GM12878 (cell line): ENCODE measurements at regions not wholly inside any gene's neighbourhood (a gene's known extent, or its start where the extent isn't known, plus 50 kb on each side); places are given as distances from the start of the nearest gene placed in this dataset.

Source experiments
- ATAC-seq: fragments of 200-7000 bp; cut with Tn5 transposase; 3 replicates; pipeline ENCODE4 v1.9.1; 2020; ENCODE audit warnings: mild to moderate bottlenecking, moderate library complexity
- BruUV-seq: library from RNA; stranded (reverse); fragments of 400-500 nt; replicated peaks from 2 replicates; lab custom pipeline; 2021; lab: Mats Ljungman, UMichigan
- CTCF ChIA-PET: fragments of 300-600 bp; sonication (Branson Sonifier 250); formaldehyde crosslinking; extraction: SDS; loops from one replicate; lab custom pipeline; 2021; ENCODE audit warnings: inconsistent platforms; lab: Yijun Ruan, JAX
- POLR2A ChIA-PET: fragments of 350-600 bp; formaldehyde crosslinking; extraction: SDS; loops from one replicate; lab custom pipeline; 2021; ENCODE audit warnings: inconsistent platforms; lab: Charles Lee
- RAD21 ChIA-PET: fragments of 300-600 bp; sonication (Branson Sonifier 250); formaldehyde crosslinking; loops from one replicate; lab custom pipeline; 2023; ENCODE audit warnings: antibody characterized with exemption; ENCODE audit not compliant: unreplicated experiment; lab: Charles Lee
- SMC1A ChIA-PET: fragments of 300-600 bp; sonication (Branson Sonifier 250); formaldehyde crosslinking; loops from one replicate; lab custom pipeline; 2023; ENCODE audit not compliant: unreplicated experiment, uncharacterized antibody; lab: Charles Lee
- DNase-seq: peaks from one replicate; pipeline ENCODE4 v3.0.0-alpha.2; 2011; ENCODE audit warnings: low read depth, low spot score
- FAIRE-seq: peaks from 3 replicates; lab custom pipeline; 2011; peaks lifted over from hg19 to GRCh38; lab: Jason Lieb, UNC
- H2AFZ ChIP-seq: 2 replicates; pipeline ENCODE4 v1.6.0; 2011; ENCODE audit warnings: low read depth, low read length, control low read depth; ENCODE audit not compliant: control insufficient read depth
- H3K27ac ChIP-seq: 2 replicates; pipeline ENCODE4 v1.5.1; 2011; ENCODE audit warnings: control low read depth; ENCODE audit not compliant: control insufficient read depth, insufficient read depth
- H3K27me3 ChIP-seq, 2 experiments: replicated peaks in 1 of 2; 2 replicates each; pipeline versions ENCODE4 v1.6.0 to v1.6.1; 2011; ENCODE audit warnings: low read length in 1 of 2; ENCODE audit not compliant: control insufficient read depth in 2 of 2, insufficient read depth in 2 of 2
- H3K36me3 ChIP-seq, 2 experiments: 2 replicates each; pipeline ENCODE4 v1.5.1; 2011; ENCODE audit warnings: low read length in 1 of 2; ENCODE audit not compliant: control insufficient read depth in 2 of 2, insufficient read depth in 2 of 2
- H3K4me1 ChIP-seq: 2 replicates; pipeline ENCODE4 v1.6.1; 2011; ENCODE audit warnings: mild to moderate bottlenecking, low read length, moderate library complexity, mixed read lengths; ENCODE audit not compliant: control insufficient read depth, insufficient read depth
- H3K4me2 ChIP-seq: 2 replicates; pipeline ENCODE4 v1.6.0; 2011; ENCODE audit warnings: control low read depth; ENCODE audit not compliant: control insufficient read depth, insufficient read depth
- H3K4me3 ChIP-seq: fragments of 200-600 bp; sonication (generic); 2 replicates; pipeline ENCODE4 v1.5.1; 2016
- H3K79me2 ChIP-seq: 2 replicates; pipeline ENCODE4 v1.6.0; 2011; ENCODE audit warnings: low read length; ENCODE audit not compliant: control insufficient read depth, insufficient read depth
- H3K9ac ChIP-seq: 2 replicates; pipeline ENCODE4 v1.8.0; 2011; ENCODE audit warnings: low read length, control low read depth, mixed read lengths; ENCODE audit not compliant: control insufficient read depth, insufficient read depth
- H3K9me3 ChIP-seq: replicated peaks from 3 replicates; pipeline ENCODE4 v1.5.1; 2011; ENCODE audit warnings: mild to moderate bottlenecking, low read length; ENCODE audit not compliant: control insufficient read depth, insufficient read depth
- H4K20me1 ChIP-seq: 2 replicates; pipeline ENCODE4 v1.6.0; 2011; ENCODE audit not compliant: control insufficient read depth, insufficient read depth
- BACH1 ChIP-seq: fragments of 450-650 bp; IDR thresholded peaks from 2 replicates; pipeline ENCODE4 v1.6.1; 2017; ENCODE audit warnings: mild to moderate bottlenecking, borderline replicate concordance
- GATAD2B ChIP-seq: fragments of 450-650 bp; conservative IDR thresholded peaks from 2 replicates; pipeline ENCODE4 v1.6.1; 2017; ENCODE audit warnings: low read depth, mild to moderate bottlenecking, moderate library complexity
- HCFC1 ChIP-seq: fragments of 150-350 bp; IDR thresholded peaks from 2 replicates; pipeline ENCODE4 v1.6.1; 2014; ENCODE audit warnings: low read length
- HDAC2 ChIP-seq: fragments of 200-600 bp; sonication (generic); IDR thresholded peaks from 2 replicates; pipeline ENCODE4 v1.6.1; 2017
- MTA2 ChIP-seq: fragments of 450-650 bp; IDR thresholded peaks from 2 replicates; pipeline ENCODE4 v1.6.1; 2016; ENCODE audit warnings: low read depth, mild to moderate bottlenecking, moderate library complexity
- NFXL1 ChIP-seq: fragments of 450-650 bp; IDR thresholded peaks from 2 replicates; pipeline ENCODE4 v1.6.1; 2017; ENCODE audit warnings: antibody characterized with exemption, mild to moderate bottlenecking, borderline replicate concordance
- NFYA ChIP-seq: IDR thresholded peaks from 2 replicates; pipeline ENCODE4 v1.6.1; 2011; ENCODE audit warnings: low read depth, mild to moderate bottlenecking, low read length, improper control_type of control experiment, borderline replicate concordance
- PAX8 ChIP-seq: fragments of 450-650 bp; IDR thresholded peaks from 2 replicates; pipeline ENCODE4 v1.6.1; 2017; ENCODE audit warnings: mild to moderate bottlenecking, moderate library complexity
- POU2F2 ChIP-seq: IDR thresholded peaks from 3 replicates; pipeline ENCODE4 v1.6.1; 2011; ENCODE audit warnings: low read depth, mild to moderate bottlenecking, low read length, borderline replicate concordance
- SIN3A ChIP-seq: IDR thresholded peaks from 2 replicates; pipeline ENCODE4 v1.6.1; 2012; ENCODE audit warnings: low read depth, low read length, improper control_type of control experiment
- TARDBP ChIP-seq: IDR thresholded peaks from 2 replicates; pipeline ENCODE4 v1.6.1; 2016; ENCODE audit warnings: borderline replicate concordance
- TCF3 ChIP-seq: IDR thresholded peaks from 2 replicates; pipeline ENCODE4 v1.6.1; 2012; ENCODE audit warnings: low read depth, mild to moderate bottlenecking, low read length, borderline replicate concordance; ENCODE audit not compliant: insufficient read depth
- YY1 ChIP-seq: IDR thresholded peaks from 2 replicates; pipeline ENCODE4 v1.6.1; 2011; ENCODE audit warnings: low read depth, mild to moderate bottlenecking, low read length
- ZSCAN29 ChIP-seq: fragments of 450-650 bp; IDR thresholded peaks from 2 replicates; pipeline ENCODE4 v1.6.1; 2017; ENCODE audit warnings: mild to moderate bottlenecking, moderate library complexity
- WGBS: methylation state at CpG from one replicate; pipeline ENCODE4 v1.1.6; 2016; ENCODE audit warnings: low lambda C conversion rate; ENCODE audit not compliant: insufficient replicate concordance, insufficient coverage; ENCODE audit errors: missing lambda C conversion rate; 5-methylcytosine and 5-hydroxymethylcytosine counted together
- in situ Hi-C: fragments of 300-500 bp; cut with MboI; formaldehyde crosslinking; loops from 9 replicates; pipeline ENCODE4 v1.14.3; 2018; ENCODE audit warnings: mixed read lengths
- intact Hi-C: fragments of 100-400 bp; cut with micrococcal nuclease; formaldehyde crosslinking; loops from one replicate; pipeline ENCODE4 v1.14.2; 2022; ENCODE audit not compliant: unreplicated experiment
- TF ChIP-seq, protein P1 (sequence below): fragments of 450-650 bp; IDR thresholded peaks from 2 replicates; pipeline ENCODE4 v1.6.1; 2016; ENCODE audit warnings: mild to moderate bottlenecking
- TF ChIP-seq, protein P2 (sequence below): fragments of 450-650 bp; IDR thresholded peaks from 2 replicates; pipeline ENCODE4 v1.6.1; 2018; ENCODE audit warnings: borderline replicate concordance, mild to moderate bottlenecking; ENCODE audit not compliant: partially characterized antibody
- TF ChIP-seq, protein P3 (sequence below): IDR thresholded peaks from 2 replicates; pipeline ENCODE4 v1.6.1; 2011; ENCODE audit warnings: low read depth, mild to moderate bottlenecking, low read length, moderate library complexity, borderline replicate concordance; ENCODE audit errors: extremely low read depth

DNA sequence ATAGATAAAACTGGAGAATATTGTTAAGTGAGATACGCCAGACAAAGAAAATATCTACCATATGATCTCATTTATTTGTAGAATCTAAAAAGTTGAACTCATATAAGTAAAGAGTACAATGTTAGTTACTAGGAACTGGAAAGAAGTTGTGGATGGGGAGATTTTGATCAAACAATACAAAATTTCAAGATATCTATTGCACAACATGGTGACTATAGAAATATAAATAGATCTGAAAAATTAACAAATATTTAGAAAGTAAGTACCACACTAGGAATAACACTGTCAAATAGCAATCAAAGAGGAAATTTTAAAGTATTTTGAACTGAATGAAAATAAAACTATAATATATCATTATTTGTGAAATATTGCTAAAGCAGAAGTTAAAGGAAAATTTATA lies 437.2 kb downstream of the AASDHPPT start:
- Histone ChIP-seq H3K4me1 (no peaks in the 10 kb centered on the region), H3K79me2 (no peaks in the 10 kb centered on the region), H3K4me2 (no peak overlapping the region), H3K27me3 (no peaks in the 10 kb centered on the region), H3K9me3 (no peaks in the 10 kb centered on the region), H3K4me3 (no peak overlapping the region), H4K20me1 (no peaks in the 10 kb centered on the region), H3K36me3 (no peaks in the 10 kb centered on the region), H3K27ac (no peak overlapping the region), H2AFZ (no peak overlapping the region), H3K9ac (no peak overlapping the region)
- ATAC-seq: no peak
- FAIRE-seq: no peak
- ChIA-PET POLR2A (no interaction called here), RAD21 (no interaction called here), SMC1A (no interaction called here), CTCF (no interaction called here)
- WGBS: 9% methylated on average over 1 of the region's 1 CpG
- intact Hi-C loops: no loop called here
- TF ChIP-seq ZSCAN29: no peak
- TF ChIP-seq, protein P1, sequence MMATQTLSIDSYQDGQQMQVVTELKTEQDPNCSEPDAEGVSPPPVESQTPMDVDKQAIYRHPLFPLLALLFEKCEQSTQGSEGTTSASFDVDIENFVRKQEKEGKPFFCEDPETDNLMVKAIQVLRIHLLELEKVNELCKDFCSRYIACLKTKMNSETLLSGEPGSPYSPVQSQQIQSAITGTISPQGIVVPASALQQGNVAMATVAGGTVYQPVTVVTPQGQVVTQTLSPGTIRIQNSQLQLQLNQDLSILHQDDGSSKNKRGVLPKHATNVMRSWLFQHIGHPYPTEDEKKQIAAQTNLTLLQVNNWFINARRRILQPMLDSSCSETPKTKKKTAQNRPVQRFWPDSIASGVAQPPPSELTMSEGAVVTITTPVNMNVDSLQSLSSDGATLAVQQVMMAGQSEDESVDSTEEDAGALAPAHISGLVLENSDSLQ: no peak
- no peak for TF ChIP-seq GATAD2B
- no peak for TF ChIP-seq BACH1
- BruUV-seq: no TSS peak
- no peak for DNase-seq
- in situ Hi-C loops: no loop called here

DNA sequence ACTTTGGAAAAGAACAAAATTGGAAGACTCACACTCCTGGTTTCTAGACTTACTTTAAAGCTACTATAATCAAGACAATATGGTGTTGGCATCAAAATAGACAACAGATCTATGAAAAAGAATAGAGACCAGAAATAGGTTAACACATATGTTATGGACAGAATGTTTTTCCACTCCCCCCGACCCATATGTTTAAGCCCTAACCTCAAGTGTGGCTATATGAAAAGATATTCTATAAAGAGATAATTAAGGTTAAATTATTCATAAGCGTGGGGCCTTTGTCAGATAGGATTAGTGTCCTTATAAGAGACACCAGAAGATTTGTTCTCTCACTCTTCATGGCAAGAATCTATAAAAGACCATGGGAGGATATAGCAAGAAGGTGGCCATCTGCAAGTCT lies 440.0 kb downstream of the AASDHPPT start:
- Histone ChIP-seq H3K4me2 (no peak overlapping the region), H4K20me1 (no peaks in the 10 kb centered on the region), H3K4me1 (no peaks in the 10 kb centered on the region), H3K79me2 (no peaks in the 10 kb centered on the region), H3K9ac (no peak overlapping the region), H3K27ac (no peak overlapping the region), H3K4me3 (no peak overlapping the region), H3K27me3 (no peaks in the 10 kb centered on the region), H3K36me3 (no peaks in the 10 kb centered on the region), H2AFZ (no peak overlapping the region), H3K9me3 (no peaks in the 10 kb centered on the region)
- FAIRE-seq (no peak), DNase-seq (no peak), ATAC-seq (no peak)
- CTCF ChIA-PET: no interaction called here
- POLR2A ChIA-PET: no interaction called here
- no TSS peak for BruUV-seq
- SMC1A ChIA-PET: interaction anchor here (0.9 kb wide), 1 partner anchor 22 kb away, joined by 3 read pairs; no protein-coding TSS in a partner anchor
- in situ Hi-C loops: no loop called here
- RAD21 ChIA-PET: no interaction called here
- WGBS: 0% methylated on average over 2 of the region's 2 CpGs
- intact Hi-C loops: no loop called here
- TF ChIP-seq SIN3A (no peak), TCF3 (no peak), NFXL1 (no peak), NFYA (no peak), HDAC2 (no peak), TARDBP (no peak), MTA2 (no peak), POU2F2 (no peak), HCFC1 (no peak), YY1 (no peak), PAX8 (no peak)
- TF ChIP-seq, protein P2, sequence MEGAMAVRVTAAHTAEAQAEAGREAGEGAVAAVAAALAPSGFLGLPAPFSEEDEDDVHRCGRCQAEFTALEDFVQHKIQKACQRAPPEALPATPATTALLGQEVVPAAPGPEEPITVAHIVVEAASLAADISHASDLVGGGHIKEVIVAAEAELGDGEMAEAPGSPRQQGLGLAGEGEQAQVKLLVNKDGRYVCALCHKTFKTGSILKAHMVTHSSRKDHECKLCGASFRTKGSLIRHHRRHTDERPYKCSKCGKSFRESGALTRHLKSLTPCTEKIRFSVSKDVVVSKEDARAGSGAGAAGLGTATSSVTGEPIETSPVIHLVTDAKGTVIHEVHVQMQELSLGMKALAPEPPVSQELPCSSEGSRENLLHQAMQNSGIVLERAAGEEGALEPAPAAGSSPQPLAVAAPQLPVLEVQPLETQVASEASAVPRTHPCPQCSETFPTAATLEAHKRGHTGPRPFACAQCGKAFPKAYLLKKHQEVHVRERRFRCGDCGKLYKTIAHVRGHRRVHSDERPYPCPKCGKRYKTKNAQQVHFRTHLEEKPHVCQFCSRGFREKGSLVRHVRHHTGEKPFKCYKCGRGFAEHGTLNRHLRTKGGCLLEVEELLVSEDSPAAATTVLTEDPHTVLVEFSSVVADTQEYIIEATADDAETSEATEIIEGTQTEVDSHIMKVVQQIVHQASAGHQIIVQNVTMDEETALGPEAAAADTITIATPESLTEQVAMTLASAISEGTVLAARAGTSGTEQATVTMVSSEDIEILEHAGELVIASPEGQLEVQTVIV: no peak
- TF ChIP-seq, protein P3, sequence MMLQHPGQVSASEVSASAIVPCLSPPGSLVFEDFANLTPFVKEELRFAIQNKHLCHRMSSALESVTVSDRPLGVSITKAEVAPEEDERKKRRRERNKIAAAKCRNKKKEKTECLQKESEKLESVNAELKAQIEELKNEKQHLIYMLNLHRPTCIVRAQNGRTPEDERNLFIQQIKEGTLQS: no peak
